Left ventricle myocardium inferior (tissue), 1 donor: ENCODE measurements at regions not wholly inside any gene's neighbourhood (a gene's known extent, or its start where the extent isn't known, plus 50 kb on each side); places are given as distances from the start of the nearest gene placed in this dataset.

Experiments
- DNase-seq: peaks from one replicate; pipeline ENCODE4 v3.0.0-alpha.2; 2020
- H3K27ac ChIP-seq: fragments of 200-600 bp; replicated peaks from 2 replicates; pipeline ENCODE4 v1.8.0; 2021
- H3K27me3 ChIP-seq: fragments of 200-600 bp; 2 replicates; pipeline ENCODE4 v1.8.0; 2021; ENCODE audit warnings: low read depth
- H3K36me3 ChIP-seq: fragments of 200-600 bp; 2 replicates; pipeline ENCODE4 v1.8.0; 2021
- H3K4me1 ChIP-seq: fragments of 200-600 bp; 2 replicates; pipeline ENCODE4 v1.8.0; 2021
- H3K4me3 ChIP-seq: fragments of 200-600 bp; 2 replicates; pipeline ENCODE4 v1.8.0; 2021; ENCODE audit warnings: mild to moderate bottlenecking, moderate library complexity
- H3K9me3 ChIP-seq: fragments of 200-600 bp; replicated peaks from 2 replicates; pipeline ENCODE4 v1.8.0; 2021
- CTCF ChIP-seq: fragments of 200-600 bp; IDR thresholded peaks from 2 replicates; pipeline ENCODE4 v1.8.0; 2021; ENCODE audit warnings: antibody characterized with exemption, mild to moderate bottlenecking, borderline replicate concordance
- intact Hi-C: fragments of 100-400 bp; cut with micrococcal nuclease; formaldehyde crosslinking; loops from one replicate; pipeline ENCODE4 v1.11.0; 2022
- donor health status: DM: no; HTN: yes; CAD: no; lungs with severe emphysema.

GRCh38 chr7:37633048-37633447 is 50.5 kb upstream of the GPR141 start:
- Histone ChIP-seq H3K36me3 (no peaks in the 10 kb centered on the region), H3K27ac (no peak overlapping the region), H3K4me3 (no peak overlapping the region), H3K27me3 (no peaks in the 10 kb centered on the region), H3K9me3 (peaks cover 53% of the 10 kb centered on the region), H3K4me1 (no peaks in the 10 kb centered on the region)
- intact Hi-C loops, result no loop called here
- DNase-seq, result no peak
- TF ChIP-seq CTCF, result no peak
